Neural cell (in vitro differentiated cells): ENCODE measurements at regions not wholly inside any gene's neighbourhood (a gene's known extent, or its start where the extent isn't known, plus 50 kb on each side); places are given as distances from the start of the nearest gene placed in this dataset.

Experiments used
- H2AFZ ChIP-seq: fragments of 200-600, 300-800 bp; sonication (generic), shearing (Covaris generic); 2 replicates; pipeline ENCODE4 v1.6.0; 2014; ENCODE audit warnings: low read depth, mild to moderate bottlenecking, antibody characterized with exemption, low read length, moderate library complexity
- H3F3A ChIP-seq: fragments of 200-600 bp; shearing (Covaris generic); 2 replicates; pipeline ENCODE4 v1.6.1; 2016; ENCODE audit warnings: mild to moderate bottlenecking, moderate library complexity, mixed read lengths, antibody characterized with exemption, low read length; ENCODE audit not compliant: insufficient read depth, poor library complexity, severe bottlenecking
- H3K27ac ChIP-seq: fragments of 200-600, 300-800 bp; sonication (generic), shearing (Covaris generic); 2 replicates; pipeline ENCODE4 v1.5.1; 2014; ENCODE audit warnings: mild to moderate bottlenecking, low read length, moderate library complexity
- H3K27me3 ChIP-seq: fragments of 300-800, 200-600 bp; sonication (generic), shearing (Covaris generic); 2 replicates; pipeline ENCODE4 v1.6.0; 2014; ENCODE audit warnings: mild to moderate bottlenecking, low read depth, low read length, moderate library complexity; ENCODE audit not compliant: insufficient read depth
- H3K36me3 ChIP-seq: fragments of 300-800, 200-600 bp; sonication (generic), shearing (Covaris generic); 2 replicates; pipeline ENCODE4 v1.5.1; 2014; ENCODE audit warnings: mild to moderate bottlenecking, antibody characterized with exemption, low read length, moderate library complexity; ENCODE audit not compliant: insufficient read depth
- H3K4me2 ChIP-seq: fragments of 300-800, 200-600 bp; sonication (generic), shearing (Covaris generic); 2 replicates; pipeline ENCODE4 v1.6.0; 2014; ENCODE audit warnings: mild to moderate bottlenecking, low read length
- H3K4me3 ChIP-seq: fragments of 300-800, 200-600 bp; sonication (generic), shearing (Covaris generic); 2 replicates; pipeline ENCODE4 v1.5.1; 2014; ENCODE audit warnings: mild to moderate bottlenecking, low read length, moderate library complexity
- H3K79me2 ChIP-seq: fragments of 200-600 bp; shearing (Covaris generic); replicated peaks from 2 replicates; pipeline ENCODE4 v1.6.0; 2014; ENCODE audit warnings: mild to moderate bottlenecking, low read length, moderate library complexity; ENCODE audit not compliant: insufficient read depth
- H3K9ac ChIP-seq: fragments of 300-800, 200-600 bp; sonication (generic), shearing (Covaris generic); 2 replicates; pipeline ENCODE4 v1.6.1; 2016; ENCODE audit warnings: mild to moderate bottlenecking, low read length, mixed read lengths
- H3K9me2 ChIP-seq: fragments of 200-600 bp; shearing (Covaris generic); 2 replicates; pipeline ENCODE4 v1.6.1; 2016; ENCODE audit warnings: mild to moderate bottlenecking, low read length, mixed read lengths; ENCODE audit not compliant: insufficient read depth
- H3K9me3 ChIP-seq: fragments of 200-600, 300-800 bp; sonication (generic), shearing (Covaris generic); 2 replicates; pipeline ENCODE4 v1.6.1; 2016; ENCODE audit warnings: mild to moderate bottlenecking, mixed run types, low read length, moderate library complexity, mixed read lengths
- H4K20me1 ChIP-seq: fragments of 200-600 bp; shearing (Covaris generic); 2 replicates; pipeline ENCODE4 v1.6.1; 2016; ENCODE audit warnings: mild to moderate bottlenecking, mixed run types; ENCODE audit not compliant: insufficient read depth
- CTCF ChIP-seq: fragments of 450-650 bp; IDR thresholded peaks from 2 replicates; pipeline ENCODE4 v1.5.1; 2014; ENCODE audit warnings: antibody characterized with exemption, mild to moderate bottlenecking, moderate library complexity; ENCODE audit not compliant: poor library complexity, severe bottlenecking
- EP300 ChIP-seq: fragments of 450-650 bp; conservative IDR thresholded peaks from 2 replicates; pipeline ENCODE4 v1.6.1; 2014; ENCODE audit warnings: antibody characterized with exemption, mild to moderate bottlenecking, moderate library complexity; ENCODE audit not compliant: poor library complexity, severe bottlenecking
- EZH2 ChIP-seq: fragments of 200-600, 300-800 bp; shearing (Covaris generic), sonication (generic); IDR thresholded peaks from 2 replicates; pipeline ENCODE4 v1.6.1; 2014; ENCODE audit warnings: antibody characterized with exemption, low read length, borderline replicate concordance, mild to moderate bottlenecking; ENCODE audit not compliant: insufficient read depth, poor library complexity, severe bottlenecking
- MXI1 ChIP-seq: fragments of 450-650 bp; conservative IDR thresholded peaks from 2 replicates; pipeline ENCODE4 v1.6.1; 2014; ENCODE audit warnings: antibody characterized with exemption, mild to moderate bottlenecking; ENCODE audit not compliant: poor library complexity, severe bottlenecking
- POLR2AphosphoS5 ChIP-seq: IDR thresholded peaks from 2 replicates; pipeline ENCODE4 v1.6.1; 2012
- RAD21 ChIP-seq: fragments of 450-650 bp; conservative IDR thresholded peaks from 2 replicates; pipeline ENCODE4 v1.6.1; 2014; ENCODE audit warnings: antibody characterized with exemption, mild to moderate bottlenecking, moderate library complexity
- REST ChIP-seq: IDR thresholded peaks from 2 replicates; pipeline ENCODE4 v1.6.1; 2012; ENCODE audit warnings: borderline replicate concordance
- SMC3 ChIP-seq: fragments of 450-650 bp; conservative IDR thresholded peaks from 2 replicates; pipeline ENCODE4 v1.6.1; 2014; ENCODE audit warnings: antibody characterized with exemption, mild to moderate bottlenecking, moderate library complexity; ENCODE audit not compliant: poor library complexity
- TAF1 ChIP-seq: IDR thresholded peaks from 2 replicates; pipeline ENCODE4 v1.6.1; 2012; ENCODE audit warnings: low read depth

- no peak overlapping the region for H3K9ac ChIP-seq
- no peak for TF ChIP-seq RAD21
- no peak for TF ChIP-seq CTCF
- TF ChIP-seq SMC3 = no peak
- no peak for TF ChIP-seq MXI1
- no peak overlapping the region for H3K27ac ChIP-seq
- no peaks in the 10 kb centered on the region for H3K79me2 ChIP-seq
- no peak overlapping the region for H2AFZ ChIP-seq
- no peaks in the 10 kb centered on the region for H3K9me2 ChIP-seq
- H3K9me3 ChIP-seq = no peaks in the 10 kb centered on the region
- H3K36me3 ChIP-seq = no peaks in the 10 kb centered on the region
- H3K27me3 ChIP-seq = no peaks in the 10 kb centered on the region
- no peak overlapping the region for H3K4me3 ChIP-seq
- no peaks in the 10 kb centered on the region for H4K20me1 ChIP-seq
- no peaks in the 10 kb centered on the region for H3F3A ChIP-seq
- H3K4me2 ChIP-seq = no peak overlapping the region
Measured at GRCh38 chr22:47888817-47889216, 1126.4 kb downstream of the TBC1D22A start.

GRCh38 chr22:47884775-47885174 is 1122.3 kb downstream of the TBC1D22A start:
- no peak overlapping the region for H3K4me2 ChIP-seq
- no peaks in the 10 kb centered on the region for H3K79me2 ChIP-seq
- H3K27me3 ChIP-seq = no peaks in the 10 kb centered on the region
- H3F3A ChIP-seq = no peaks in the 10 kb centered on the region
- no peaks in the 10 kb centered on the region for H4K20me1 ChIP-seq
- TF ChIP-seq EP300 (no peak), POLR2AphosphoS5 (no peak), TAF1 (no peak), EZH2 (no peak), REST (no peak), MXI1 (no peak), SMC3 (no peak), RAD21 (no peak), CTCF (no peak)
- no peak overlapping the region for H2AFZ ChIP-seq
- H3K9me2 ChIP-seq = no peaks in the 10 kb centered on the region
- H3K4me3 ChIP-seq = no peak overlapping the region
- H3K27ac ChIP-seq = no peak overlapping the region
- no peak overlapping the region for H3K9ac ChIP-seq
- no peaks in the 10 kb centered on the region for H3K36me3 ChIP-seq
- no peaks in the 10 kb centered on the region for H3K9me3 ChIP-seq
